Upper lobe of left lung (tissue), 6 donors: ENCODE measurements at regions not wholly inside any gene's neighbourhood (a gene's known extent, or its start where the extent isn't known, plus 50 kb on each side); places are given as distances from the start of the nearest gene placed in this dataset.

Experiments used
- ATAC-seq, 2 donors: fragments of 200-7000 bp; cut with Tn5 transposase; one replicate each; pipeline ENCODE4 v1.9.1; 2022; ENCODE audit warnings: mild to moderate bottlenecking in 2 of 2, moderate library complexity in 2 of 2; ENCODE audit not compliant: low FRiP score in 2 of 2
- DNase-seq, 2 donors: peaks; one replicate each; pipeline ENCODE4 v3.0.0-alpha.2; 2019 to 2020
- H3K27ac ChIP-seq, 4 donors: fragments of 200-600 bp; sonication (generic); one replicate each; pipeline ENCODE4 v1.5.1; 2016 to 2019
- H3K27me3 ChIP-seq, 4 donors: fragments of 200-600 bp; sonication (generic); one replicate each; pipeline ENCODE4 v1.5.1; 2017 to 2019
- H3K36me3 ChIP-seq, 4 donors: fragments of 200-600 bp; sonication (generic); one replicate each; pipeline ENCODE4 v1.5.1; 2016 to 2019
- H3K4me1 ChIP-seq, 4 donors: fragments of 200-600 bp; sonication (generic); one replicate each; pipeline ENCODE4 v1.5.1; 2018 to 2019
- H3K4me3 ChIP-seq, 4 donors: fragments of 200-600 bp; sonication (generic); one replicate each; pipeline ENCODE4 v1.5.1; 2017 to 2019; ENCODE audit warnings: mild to moderate bottlenecking in 2 of 4, moderate library complexity in 1 of 4
- H3K9me3 ChIP-seq, 4 donors: fragments of 200-600 bp; sonication (generic); one replicate each; pipeline ENCODE4 v1.5.1; 2018 to 2019
- CTCF ChIP-seq, 6 experiments: fragments of 450-650 bp in 4 of 6; fragments of 200-600 bp in 2 of 6; sonication (generic) in 2 of 6; IDR thresholded peaks; one replicate each; pipeline ENCODE4 v1.5.1; 2016 to 2019; ENCODE audit warnings: antibody characterized with exemption in 6 of 6
- EP300 ChIP-seq, 4 donors: sonication (generic); formaldehyde crosslinking; IDR thresholded peaks; one replicate each; pipeline ENCODE4 v1.5.1; 2017; ENCODE audit warnings: antibody characterized with exemption in 4 of 4, control low read depth in 2 of 4
- POLR2A ChIP-seq, 4 donors: fragments of 450-650 bp; IDR thresholded peaks; one replicate each; pipeline ENCODE4 v1.5.1; 2016 to 2017; ENCODE audit warnings: antibody characterized with exemption in 4 of 4, mild to moderate bottlenecking in 2 of 4
- POLR2AphosphoS5 ChIP-seq, 2 donors: sonication (generic); formaldehyde crosslinking; IDR thresholded peaks; one replicate each; pipeline ENCODE4 v1.5.1; 2017; ENCODE audit warnings: antibody characterized with exemption in 2 of 2
- WGBS, 2 donors: methylation state at CpG; one replicate each; pipeline ENCODE4 v1.1.5; 2017 to 2018; 5-methylcytosine and 5-hydroxymethylcytosine counted together
- donor health status: DM: no; HTN: no; CAD: no; lungs with moderate emphysema.
- donor health status: DM: no; HTN: yes; CAD: no; lungs with severe emphysema.

- Histone ChIP-seq H3K36me3 (no peaks in the 10 kb centered on the region), H3K4me3 (no peak overlapping the region), H3K9me3 (peaks cover 0 to 5% (median 0%) of the 10 kb centered on the region in 4 donors), H3K4me1 (no peaks in the 10 kb centered on the region), H3K27me3 (no peaks in the 10 kb centered on the region), H3K27ac (no peak overlapping the region)
- ATAC-seq (no peak), DNase-seq (no peak)
- WGBS, 2 donors, result 71 to 85% methylated on average over 4 of the region's 4 CpGs
- TF ChIP-seq EP300 (IDR thresholded peaks at IDR 0.05) (no peak), POLR2A (IDR thresholded peaks at IDR 0.05) (no peak), CTCF (IDR thresholded peaks at IDR 0.05) (no peak), POLR2AphosphoS5 (IDR thresholded peaks at IDR 0.05) (no peak)
Observed at GRCh38 chr7:41039386-41039953, 663.4 kb downstream of the INHBA start.

- DNase-seq (no peak), ATAC-seq (no peak)
- peaks cover 0 to 3% (median 0%) of the 10 kb centered on the region in 4 donors for H3K9me3 ChIP-seq
- 70 to 96% methylated on average over 3 to 5 of the region's 5 CpGs for WGBS, 2 donors
- TF ChIP-seq POLR2AphosphoS5 (IDR thresholded peaks at IDR 0.05) (no peak), POLR2A (IDR thresholded peaks at IDR 0.05) (no peak), CTCF (IDR thresholded peaks at IDR 0.05) (no peak), EP300 (IDR thresholded peaks at IDR 0.05) (no peak)
- no peaks in the 10 kb centered on the region for H3K4me1 ChIP-seq
- no peaks in the 10 kb centered on the region for H3K36me3 ChIP-seq
- no peak overlapping the region for H3K4me3 ChIP-seq
- H3K27me3 ChIP-seq, result no peaks in the 10 kb centered on the region
- H3K27ac ChIP-seq, result no peak overlapping the region
Observed at GRCh38 chr7:41038211-41038610, 664.7 kb downstream of the INHBA start.

- no peak overlapping the region for H3K4me3 ChIP-seq
- WGBS, 2 donors, result 91% methylated on average over 5 of the region's 5 CpGs
- no peaks in the 10 kb centered on the region for H3K9me3 ChIP-seq
- TF ChIP-seq POLR2AphosphoS5 (IDR thresholded peaks at IDR 0.05) (no peak), CTCF (IDR thresholded peaks at IDR 0.05) (no peak), POLR2A (IDR thresholded peaks at IDR 0.05) (no peak), EP300 (IDR thresholded peaks at IDR 0.05) (no peak)
- DNase-seq, result no peak
- no peaks in the 10 kb centered on the region for H3K27me3 ChIP-seq
- no peak for ATAC-seq
- H3K36me3 ChIP-seq, result no peaks in the 10 kb centered on the region
- H3K27ac ChIP-seq, result no peak overlapping the region
- no peaks in the 10 kb centered on the region for H3K4me1 ChIP-seq
Observed at GRCh38 chr7:41037691-41038090, 665.2 kb downstream of the INHBA start.

- Histone ChIP-seq H3K4me3 (no peak overlapping the region), H3K36me3 (no peaks in the 10 kb centered on the region), H3K4me1 (no peaks in the 10 kb centered on the region), H3K9me3 (no peaks in the 10 kb centered on the region), H3K27me3 (no peaks in the 10 kb centered on the region), H3K27ac (no peak overlapping the region)
- WGBS, 2 donors, result 36 to 44% methylated on average over 3 to 4 of the region's 4 CpGs
- no peak for ATAC-seq
- DNase-seq, result no peak
- no peak for TF ChIP-seq POLR2AphosphoS5 (IDR thresholded peaks at IDR 0.05)
- no peak for TF ChIP-seq EP300 (IDR thresholded peaks at IDR 0.05)
- no peak for TF ChIP-seq CTCF (IDR thresholded peaks at IDR 0.05)
- TF ChIP-seq POLR2A (IDR thresholded peaks at IDR 0.05), result no peak
Observed at GRCh38 chr7:41035794-41036193, 667.1 kb downstream of the INHBA start.

- DNase-seq (no peak), ATAC-seq (no peak)
- Histone ChIP-seq H3K4me1 (no peaks in the 10 kb centered on the region), H3K27ac (no peak overlapping the region), H3K36me3 (no peaks in the 10 kb centered on the region), H3K4me3 (no peak overlapping the region), H3K27me3 (no peaks in the 10 kb centered on the region), H3K9me3 (no peaks in the 10 kb centered on the region)
- 72 to 91% methylated on average over 1 of the region's 1 CpG for WGBS, 2 donors
- TF ChIP-seq POLR2AphosphoS5 (IDR thresholded peaks at IDR 0.05) (no peak), POLR2A (IDR thresholded peaks at IDR 0.05) (no peak), EP300 (IDR thresholded peaks at IDR 0.05) (no peak)
Observed at GRCh38 chr7:41033500-41033899, 669.4 kb downstream of the INHBA start.
